GM12878 (cell line): ENCODE measurements at regions not wholly inside any gene's neighbourhood (a gene's known extent, or its start where the extent isn't known, plus 50 kb on each side); places are given as distances from the start of the nearest gene placed in this dataset.

Experiments used
- EP300 ChIP-seq, 2 experiments: fragments of 150-350 bp in 1 of 2; IDR thresholded peaks; 2 replicates each; pipeline ENCODE4 v1.6.1; 2011 to 2012; ENCODE audit warnings: low read depth in 2 of 2, low read length in 2 of 2, borderline replicate concordance in 1 of 2, improper control_type of control experiment in 1 of 2, inconsistent platforms in 1 of 2; ENCODE audit not compliant: control insufficient read depth in 1 of 2
- JUND ChIP-seq: IDR thresholded peaks from 2 replicates; pipeline ENCODE4 v1.6.1; 2012; ENCODE audit warnings: low read depth, mild to moderate bottlenecking, low read length, improper control_type of control experiment, moderate library complexity
- MYC ChIP-seq: IDR thresholded peaks from 2 replicates; pipeline ENCODE4 v1.6.1; 2011; ENCODE audit warnings: mild to moderate bottlenecking, low read length, moderate library complexity, inconsistent platforms; ENCODE audit not compliant: insufficient read depth, insufficient replicate concordance, insufficient read length, severe bottlenecking
- POLR2AphosphoS5 ChIP-seq: IDR thresholded peaks from 2 replicates; pipeline ENCODE4 v1.6.1; 2011; ENCODE audit warnings: mild to moderate bottlenecking, low read length, inconsistent platforms
- SMC3 ChIP-seq: IDR thresholded peaks from 2 replicates; pipeline ENCODE4 v1.6.1; 2011; ENCODE audit warnings: low read length, improper control_type of control experiment, borderline replicate concordance
- ZNF274 ChIP-seq: IDR thresholded peaks from one replicate; pipeline ENCODE4 v1.8.0; 2011; ENCODE audit not compliant: insufficient read length, insufficient read depth
- ZNF384 ChIP-seq: IDR thresholded peaks from 2 replicates; pipeline ENCODE4 v1.6.1; 2012; ENCODE audit warnings: low read depth, mild to moderate bottlenecking, low read length, improper control_type of control experiment, borderline replicate concordance
- TF ChIP-seq, protein P1 (sequence below): fragments of 450-650 bp; IDR thresholded peaks from 2 replicates; pipeline ENCODE4 v1.6.1; 2017; ENCODE audit warnings: mild to moderate bottlenecking, low read depth, inconsistent platforms; ENCODE audit not compliant: poor library complexity, severe bottlenecking
- TF ChIP-seq, protein P2 (sequence below), 3 experiments: IDR thresholded peaks in 2 of 3; conservative IDR thresholded peaks in 1 of 3; 2 replicates each; pipeline ENCODE4 v1.5.1; 2011; ENCODE audit warnings: low read depth in 3 of 3, low read length in 3 of 3, mild to moderate bottlenecking in 3 of 3, control low read depth in 2 of 3, moderate library complexity in 2 of 3, inconsistent platforms in 1 of 3, mixed read lengths in 1 of 3; ENCODE audit not compliant: control insufficient read depth in 2 of 3, insufficient read depth in 1 of 3; ENCODE audit errors: extremely low read depth in 1 of 3
- TF ChIP-seq, protein P3 (sequence below): IDR thresholded peaks from 2 replicates; pipeline ENCODE4 v1.6.1; 2011; ENCODE audit warnings: borderline replicate concordance, low read depth, mild to moderate bottlenecking, moderate library complexity, low read length; ENCODE audit not compliant: insufficient read depth, poor library complexity, severe bottlenecking
- TF ChIP-seq, protein P4 (sequence below): IDR thresholded peaks from 2 replicates; pipeline ENCODE4 v1.6.1; 2011; ENCODE audit warnings: low read depth, mild to moderate bottlenecking, low read length, moderate library complexity, borderline replicate concordance; ENCODE audit errors: extremely low read depth

DNA sequence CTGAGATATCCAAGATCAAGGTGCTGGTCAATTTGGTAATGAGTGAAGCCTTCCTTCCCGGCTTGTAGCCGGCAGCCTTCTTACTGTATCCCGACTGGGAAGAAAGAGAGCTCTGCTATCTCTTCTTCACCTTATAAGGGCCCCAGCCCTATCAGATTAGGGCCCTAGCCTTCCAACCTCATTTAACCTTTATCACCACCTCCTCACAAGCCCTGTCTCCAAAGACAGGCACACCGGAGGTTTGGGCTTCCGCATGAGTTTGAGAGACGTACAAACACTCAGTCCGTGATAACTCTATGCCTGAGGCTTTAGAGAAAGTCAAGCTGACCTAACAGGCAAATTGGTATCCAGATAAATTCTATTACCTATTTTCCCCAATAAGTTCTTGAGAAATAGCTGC, 243.9 kb downstream of the OPA1 start:
- TF ChIP-seq, protein P1, sequence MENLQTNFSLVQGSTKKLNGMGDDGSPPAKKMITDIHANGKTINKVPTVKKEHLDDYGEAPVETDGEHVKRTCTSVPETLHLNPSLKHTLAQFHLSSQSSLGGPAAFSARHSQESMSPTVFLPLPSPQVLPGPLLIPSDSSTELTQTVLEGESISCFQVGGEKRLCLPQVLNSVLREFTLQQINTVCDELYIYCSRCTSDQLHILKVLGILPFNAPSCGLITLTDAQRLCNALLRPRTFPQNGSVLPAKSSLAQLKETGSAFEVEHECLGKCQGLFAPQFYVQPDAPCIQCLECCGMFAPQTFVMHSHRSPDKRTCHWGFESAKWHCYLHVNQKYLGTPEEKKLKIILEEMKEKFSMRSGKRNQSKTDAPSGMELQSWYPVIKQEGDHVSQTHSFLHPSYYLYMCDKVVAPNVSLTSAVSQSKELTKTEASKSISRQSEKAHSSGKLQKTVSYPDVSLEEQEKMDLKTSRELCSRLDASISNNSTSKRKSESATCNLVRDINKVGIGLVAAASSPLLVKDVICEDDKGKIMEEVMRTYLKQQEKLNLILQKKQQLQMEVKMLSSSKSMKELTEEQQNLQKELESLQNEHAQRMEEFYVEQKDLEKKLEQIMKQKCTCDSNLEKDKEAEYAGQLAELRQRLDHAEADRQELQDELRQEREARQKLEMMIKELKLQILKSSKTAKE: no peak
- TF ChIP-seq MYC (no peak), ZNF274 (no peak), JUND (no peak), POLR2AphosphoS5 (no peak), EP300 (IDR thresholded peaks at IDR 0.05; ENCODE audit: borderline replicate concordance in 1 of 2, control insufficient read depth in 1 of 2, low read depth in 2 of 2, low read length in 2 of 2) (no peak), SMC3 (no peak), ZNF384 (no peak)
- TF ChIP-seq, protein P2, sequence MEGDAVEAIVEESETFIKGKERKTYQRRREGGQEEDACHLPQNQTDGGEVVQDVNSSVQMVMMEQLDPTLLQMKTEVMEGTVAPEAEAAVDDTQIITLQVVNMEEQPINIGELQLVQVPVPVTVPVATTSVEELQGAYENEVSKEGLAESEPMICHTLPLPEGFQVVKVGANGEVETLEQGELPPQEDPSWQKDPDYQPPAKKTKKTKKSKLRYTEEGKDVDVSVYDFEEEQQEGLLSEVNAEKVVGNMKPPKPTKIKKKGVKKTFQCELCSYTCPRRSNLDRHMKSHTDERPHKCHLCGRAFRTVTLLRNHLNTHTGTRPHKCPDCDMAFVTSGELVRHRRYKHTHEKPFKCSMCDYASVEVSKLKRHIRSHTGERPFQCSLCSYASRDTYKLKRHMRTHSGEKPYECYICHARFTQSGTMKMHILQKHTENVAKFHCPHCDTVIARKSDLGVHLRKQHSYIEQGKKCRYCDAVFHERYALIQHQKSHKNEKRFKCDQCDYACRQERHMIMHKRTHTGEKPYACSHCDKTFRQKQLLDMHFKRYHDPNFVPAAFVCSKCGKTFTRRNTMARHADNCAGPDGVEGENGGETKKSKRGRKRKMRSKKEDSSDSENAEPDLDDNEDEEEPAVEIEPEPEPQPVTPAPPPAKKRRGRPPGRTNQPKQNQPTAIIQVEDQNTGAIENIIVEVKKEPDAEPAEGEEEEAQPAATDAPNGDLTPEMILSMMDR (IDR thresholded peaks at IDR 0.05 in 2 of 3, conservative IDR thresholded peaks at IDR 0.05 in 1 of 3; ENCODE audit: control insufficient read depth in 2 of 3, extremely low read depth in 1 of 3, insufficient read depth in 1 of 3, low read depth in 3 of 3, low read length in 3 of 3): no peak
- TF ChIP-seq, protein P3, sequence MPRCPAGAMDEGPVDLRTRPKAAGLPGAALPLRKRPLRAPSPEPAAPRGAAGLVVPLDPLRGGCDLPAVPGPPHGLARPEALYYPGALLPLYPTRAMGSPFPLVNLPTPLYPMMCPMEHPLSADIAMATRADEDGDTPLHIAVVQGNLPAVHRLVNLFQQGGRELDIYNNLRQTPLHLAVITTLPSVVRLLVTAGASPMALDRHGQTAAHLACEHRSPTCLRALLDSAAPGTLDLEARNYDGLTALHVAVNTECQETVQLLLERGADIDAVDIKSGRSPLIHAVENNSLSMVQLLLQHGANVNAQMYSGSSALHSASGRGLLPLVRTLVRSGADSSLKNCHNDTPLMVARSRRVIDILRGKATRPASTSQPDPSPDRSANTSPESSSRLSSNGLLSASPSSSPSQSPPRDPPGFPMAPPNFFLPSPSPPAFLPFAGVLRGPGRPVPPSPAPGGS: no peak
- TF ChIP-seq, protein P4, sequence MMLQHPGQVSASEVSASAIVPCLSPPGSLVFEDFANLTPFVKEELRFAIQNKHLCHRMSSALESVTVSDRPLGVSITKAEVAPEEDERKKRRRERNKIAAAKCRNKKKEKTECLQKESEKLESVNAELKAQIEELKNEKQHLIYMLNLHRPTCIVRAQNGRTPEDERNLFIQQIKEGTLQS: no peak
